ENCODE measurements at regions not wholly inside any gene's neighbourhood (a gene's known extent, or its start where the extent isn't known, plus 50 kb on each side); places are given as distances from the start of the nearest gene placed in this dataset.

DNA sequence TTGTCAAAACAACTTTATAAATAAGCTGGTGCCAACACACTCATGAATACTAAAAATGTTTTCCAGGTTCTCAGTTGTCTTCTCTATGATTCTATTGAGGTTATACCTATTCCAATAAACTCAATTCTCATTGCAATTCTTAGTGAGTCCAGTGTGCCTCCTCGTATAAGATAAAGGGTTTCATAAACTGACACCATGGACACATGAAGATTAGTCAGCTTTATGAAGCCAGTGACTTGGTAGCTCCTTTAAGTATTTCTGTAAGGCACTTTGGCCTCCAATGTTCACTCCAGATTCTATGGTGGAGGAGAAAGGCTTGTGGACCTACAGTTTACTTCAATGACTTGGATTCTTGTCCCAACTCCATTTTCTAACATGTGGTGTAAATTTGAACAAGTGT, 521.3 kb upstream of the JARID2 start:
- no peak for DNase-seq
- H3K27ac Mint-ChIP-seq (ENCODE audit: unreplicated experiment): no peak overlapping the region
- peaks cover 3% of the 10 kb centered on the region for H3K9me3 Mint-ChIP-seq (ENCODE audit: unreplicated experiment)
- peaks cover 4% of the 10 kb centered on the region for H3K4me1 Mint-ChIP-seq (ENCODE audit: low read depth, unreplicated experiment)
- H3K4me3 Mint-ChIP-seq (ENCODE audit: unreplicated experiment): no peak overlapping the region
- H3K27me3 Mint-ChIP-seq (ENCODE audit: unreplicated experiment): no peaks in the 10 kb centered on the region
- no peak for TF ChIP-seq CTCF (IDR thresholded peaks at IDR 0.05; ENCODE audit: partially characterized antibody, unreplicated experiment)
- peaks cover 4% of the 10 kb centered on the region for H3K36me3 Mint-ChIP-seq (ENCODE audit: unreplicated experiment)

GRCh38 chr6:14726816-14727493, 518.9 kb upstream of the JARID2 start:
- peaks cover 3% of the 10 kb centered on the region for H3K9me3 Mint-ChIP-seq (ENCODE audit: unreplicated experiment)
- no peaks in the 10 kb centered on the region for H3K27me3 Mint-ChIP-seq (ENCODE audit: unreplicated experiment)
- no peak overlapping the region for H3K4me3 Mint-ChIP-seq (ENCODE audit: unreplicated experiment)
- no peak for DNase-seq
- H3K27ac Mint-ChIP-seq (ENCODE audit: unreplicated experiment): no peak overlapping the region
- no peak for TF ChIP-seq CTCF (IDR thresholded peaks at IDR 0.05; ENCODE audit: partially characterized antibody, unreplicated experiment)
- peaks cover 4% of the 10 kb centered on the region for H3K4me1 Mint-ChIP-seq (ENCODE audit: low read depth, unreplicated experiment)
- H3K36me3 Mint-ChIP-seq (ENCODE audit: unreplicated experiment): peaks cover 4% of the 10 kb centered on the region

DNA sequence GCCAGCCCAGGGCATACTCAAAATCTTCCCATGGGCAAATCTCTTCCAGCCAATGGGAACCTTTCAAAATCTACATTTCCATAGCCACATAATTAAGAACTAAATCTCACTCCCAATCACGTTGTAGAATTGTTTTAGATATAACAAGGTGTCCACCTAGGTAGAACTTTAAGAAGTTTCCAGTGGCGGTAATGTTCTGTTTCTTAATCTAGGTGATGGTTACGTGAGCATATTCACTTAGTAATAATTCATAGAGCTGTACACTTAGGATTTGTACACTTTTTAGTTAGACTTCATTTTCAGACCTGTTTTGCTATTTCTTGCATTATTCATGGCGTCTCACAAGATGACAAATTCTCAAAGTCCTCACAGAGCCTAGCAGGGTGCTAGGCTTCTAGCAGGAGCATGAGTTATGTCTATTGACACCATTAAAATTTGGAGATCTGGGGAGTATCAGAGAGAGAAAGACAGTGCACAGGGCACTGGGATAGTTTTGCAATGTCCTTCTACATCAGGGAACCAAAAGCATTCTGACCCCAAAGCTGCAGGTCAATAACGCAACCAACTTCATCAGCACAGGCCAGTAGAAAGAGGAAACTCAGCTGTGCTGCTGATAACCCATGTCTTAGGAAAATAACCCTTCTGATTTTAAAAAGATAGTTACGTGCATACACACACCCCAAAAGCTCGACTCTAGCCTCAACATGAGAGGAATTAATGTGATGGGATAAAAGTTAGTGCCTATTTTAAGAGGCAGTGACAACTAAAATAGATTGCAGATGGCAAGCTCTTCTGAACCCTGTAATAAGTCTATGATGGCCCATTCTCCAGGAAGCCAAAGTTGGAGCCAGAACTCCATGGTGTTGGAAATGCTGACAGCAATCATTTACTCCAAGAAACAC, 518.1 kb upstream of the JARID2 start:
- Mint-ChIP-seq H3K27ac (ENCODE audit: unreplicated experiment) (no peak overlapping the region), H3K27me3 (ENCODE audit: unreplicated experiment) (no peaks in the 10 kb centered on the region), H3K4me1 (ENCODE audit: low read depth, unreplicated experiment) (peaks cover 5% of the 10 kb centered on the region), H3K4me3 (ENCODE audit: unreplicated experiment) (no peak overlapping the region), H3K36me3 (ENCODE audit: unreplicated experiment) (peaks cover 4% of the 10 kb centered on the region), H3K9me3 (ENCODE audit: unreplicated experiment) (peaks cover 3% of the 10 kb centered on the region)
- TF ChIP-seq CTCF (IDR thresholded peaks at IDR 0.05; ENCODE audit: partially characterized antibody, unreplicated experiment): no peak
- no peak for DNase-seq

GRCh38 chr6:14728396-14729024, 517.4 kb upstream of the JARID2 start:
- Mint-ChIP-seq H3K9me3 (ENCODE audit: unreplicated experiment) (peaks cover 3% of the 10 kb centered on the region), H3K4me3 (ENCODE audit: unreplicated experiment) (no peak overlapping the region), H3K36me3 (ENCODE audit: unreplicated experiment) (peaks cover 4% of the 10 kb centered on the region), H3K27me3 (ENCODE audit: unreplicated experiment) (no peaks in the 10 kb centered on the region), H3K27ac (ENCODE audit: unreplicated experiment) (peak overlapping the region; percentile 62), H3K4me1 (ENCODE audit: low read depth, unreplicated experiment) (peaks cover 13% of the 10 kb centered on the region)
- DNase-seq: no peak
- TF ChIP-seq CTCF (IDR thresholded peaks at IDR 0.05; ENCODE audit: partially characterized antibody, unreplicated experiment): no peak

Data from glutamatergic neuron (in vitro differentiated cells).